ENCODE measurements at regions not wholly inside any gene's neighbourhood (a gene's known extent, or its start where the extent isn't known, plus 50 kb on each side); places are given as distances from the start of the nearest gene placed in this dataset.
A peak's percentile ranks its signal among the peaks of the same experiment; 100 is the strongest.

DNA sequence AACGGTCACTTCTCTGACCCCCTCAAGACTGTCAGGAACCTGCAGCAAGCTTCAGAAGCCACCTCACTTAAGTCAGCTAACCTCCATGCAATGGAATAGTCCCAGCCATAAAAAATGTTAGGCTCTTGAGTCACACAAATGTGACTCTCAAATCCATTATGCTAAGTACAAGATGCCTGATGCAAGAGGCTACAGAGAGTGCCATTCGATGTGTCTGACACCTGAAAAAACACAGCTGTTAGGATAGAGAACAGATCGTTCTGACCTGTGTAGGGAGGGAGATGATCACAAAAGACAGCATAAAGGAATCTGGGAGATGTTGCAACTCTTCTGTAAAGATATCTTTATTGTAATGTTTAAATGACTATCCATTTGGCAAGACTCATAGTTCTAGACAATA lies 712.4 kb downstream of the TBC1D22A start:
- Histone ChIP-seq H3K4me3 (ENCODE audit: severe bottlenecking) (no peak overlapping the region), H3K4me1 (ENCODE audit: insufficient read depth, poor library complexity, severe bottlenecking) (no peaks in the 10 kb centered on the region), H3K27me3 (ENCODE audit: insufficient read depth, poor library complexity, severe bottlenecking) (peaks cover 5% of the 10 kb centered on the region), H3K27ac (ENCODE audit: poor library complexity, severe bottlenecking) (no peak overlapping the region), H3K9me3 (ENCODE audit: severe bottlenecking) (no peaks in the 10 kb centered on the region), H3K36me3 (ENCODE audit: low read depth) (no peaks in the 10 kb centered on the region)
- ATAC-seq (ENCODE audit: low read depth) (peak; percentile 25; the same call in 1 of the 3 replicates), DNase-seq (ENCODE audit: low spot score) (no peak)
- TF ChIP-seq CTCF (IDR thresholded peaks at IDR 0.05; ENCODE audit: poor library complexity, severe bottlenecking): no peak

DNA sequence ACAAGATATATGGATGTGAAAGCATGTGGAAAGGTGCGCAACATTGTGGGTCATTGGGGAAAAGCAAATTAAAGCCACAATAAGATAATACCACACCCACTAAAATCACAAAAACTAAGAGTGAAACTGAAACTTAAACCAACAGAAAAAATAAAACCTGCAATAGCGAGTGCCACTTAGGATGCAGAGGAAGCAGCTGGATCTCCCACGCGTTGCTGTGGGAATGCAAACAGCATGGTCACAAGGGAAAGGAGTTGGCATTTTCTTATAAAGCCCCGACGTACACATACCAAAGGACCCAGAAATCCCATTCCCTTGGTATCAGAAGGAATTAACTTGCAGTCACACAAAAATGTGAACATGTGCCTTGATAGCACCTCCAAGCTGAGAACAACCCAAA lies 712.0 kb downstream of the TBC1D22A start:
- TF ChIP-seq CTCF (IDR thresholded peaks at IDR 0.05; ENCODE audit: poor library complexity, severe bottlenecking): no peak
- Histone ChIP-seq H3K4me1 (ENCODE audit: insufficient read depth, poor library complexity, severe bottlenecking) (no peaks in the 10 kb centered on the region), H3K27me3 (ENCODE audit: insufficient read depth, poor library complexity, severe bottlenecking) (peaks cover 8% of the 10 kb centered on the region), H3K9me3 (ENCODE audit: severe bottlenecking) (no peaks in the 10 kb centered on the region), H3K27ac (ENCODE audit: poor library complexity, severe bottlenecking) (no peak overlapping the region), H3K4me3 (ENCODE audit: severe bottlenecking) (no peak overlapping the region), H3K36me3 (ENCODE audit: low read depth) (no peaks in the 10 kb centered on the region)
- no peak for DNase-seq (ENCODE audit: low spot score)
- ATAC-seq (ENCODE audit: low read depth): no peak

GRCh38 chr22:47472636-47473035 lies 710.2 kb downstream of the TBC1D22A start:
- H3K27me3 ChIP-seq (ENCODE audit: insufficient read depth, poor library complexity, severe bottlenecking): peaks cover 8% of the 10 kb centered on the region
- no peak overlapping the region for H3K4me3 ChIP-seq (ENCODE audit: severe bottlenecking)
- DNase-seq (ENCODE audit: low spot score): no peak
- no peaks in the 10 kb centered on the region for H3K9me3 ChIP-seq (ENCODE audit: severe bottlenecking)
- TF ChIP-seq CTCF (IDR thresholded peaks at IDR 0.05; ENCODE audit: poor library complexity, severe bottlenecking): no peak
- ATAC-seq (ENCODE audit: low read depth): no peak
- no peaks in the 10 kb centered on the region for H3K4me1 ChIP-seq (ENCODE audit: insufficient read depth, poor library complexity, severe bottlenecking)
- H3K27ac ChIP-seq (ENCODE audit: poor library complexity, severe bottlenecking): no peak overlapping the region
- H3K36me3 ChIP-seq (ENCODE audit: low read depth): no peaks in the 10 kb centered on the region

DNA sequence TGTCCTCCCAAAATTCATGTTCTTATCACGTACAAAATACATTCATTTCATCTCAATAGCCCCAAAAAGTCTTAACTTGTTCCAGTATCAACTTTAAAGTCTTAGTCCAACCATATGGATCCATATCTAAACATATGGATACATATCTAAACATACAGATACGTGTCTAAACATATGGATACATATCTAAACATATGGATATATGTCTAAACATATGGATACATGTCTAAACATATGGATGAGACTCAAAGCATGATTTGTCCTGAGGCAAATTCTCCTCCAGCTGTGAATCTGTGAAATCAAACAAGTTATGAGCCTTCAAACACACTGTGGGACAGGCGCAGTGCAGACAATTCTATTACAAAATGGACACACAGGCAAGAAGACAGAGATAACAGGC lies 709.0 kb downstream of the TBC1D22A start:
- no peak for TF ChIP-seq CTCF (IDR thresholded peaks at IDR 0.05; ENCODE audit: poor library complexity, severe bottlenecking)
- ATAC-seq (ENCODE audit: low read depth): no peak
- DNase-seq (ENCODE audit: low spot score): no peak

GRCh38 chr22:47465809-47466208 lies 703.4 kb downstream of the TBC1D22A start:
- DNase-seq (ENCODE audit: low spot score) (no peak), ATAC-seq (ENCODE audit: low read depth) (no peak)

More for the DNA sequence above, 709.0 kb downstream of the TBC1D22A start:
- H3K27ac ChIP-seq (ENCODE audit: poor library complexity, severe bottlenecking): no peak overlapping the region
- no peaks in the 10 kb centered on the region for H3K4me1 ChIP-seq (ENCODE audit: insufficient read depth, poor library complexity, severe bottlenecking)
- peaks cover 8% of the 10 kb centered on the region for H3K27me3 ChIP-seq (ENCODE audit: insufficient read depth, poor library complexity, severe bottlenecking)
- no peaks in the 10 kb centered on the region for H3K9me3 ChIP-seq (ENCODE audit: severe bottlenecking)
- no peaks in the 10 kb centered on the region for H3K36me3 ChIP-seq (ENCODE audit: low read depth)
- H3K4me3 ChIP-seq (ENCODE audit: severe bottlenecking): no peak overlapping the region

More at GRCh38 chr22:47465809-47466208, 703.4 kb downstream of the TBC1D22A start:
- H3K27ac ChIP-seq (ENCODE audit: poor library complexity, severe bottlenecking): no peak overlapping the region
- H3K27me3 ChIP-seq (ENCODE audit: insufficient read depth, poor library complexity, severe bottlenecking): peaks cover 8% of the 10 kb centered on the region
- no peak for TF ChIP-seq CTCF (IDR thresholded peaks at IDR 0.05; ENCODE audit: poor library complexity, severe bottlenecking)
- no peaks in the 10 kb centered on the region for H3K9me3 ChIP-seq (ENCODE audit: severe bottlenecking)
- H3K36me3 ChIP-seq (ENCODE audit: low read depth): no peaks in the 10 kb centered on the region
- H3K4me1 ChIP-seq (ENCODE audit: insufficient read depth, poor library complexity, severe bottlenecking): no peaks in the 10 kb centered on the region
- no peak overlapping the region for H3K4me3 ChIP-seq (ENCODE audit: severe bottlenecking)
